ENCODE measurements at regions not wholly inside any gene's neighbourhood (a gene's known extent, or its start where the extent isn't known, plus 50 kb on each side); places are given as distances from the start of the nearest gene placed in this dataset.

GRCh38 chr9:93864840-93865239 is 90.3 kb downstream of the BARX1 start:
- H3K36me3 ChIP-seq: no peaks in the 10 kb centered on the region
- H3K9me3 ChIP-seq: no peaks in the 10 kb centered on the region
- no peaks in the 10 kb centered on the region for H3K4me1 ChIP-seq
- H3K4me3 ChIP-seq: no peak overlapping the region
- DNase-seq: no peak
- intact Hi-C loops (cut with DNase I): no loop called here
- no peak overlapping the region for H3K27ac ChIP-seq
- no peak for TF ChIP-seq CTCF (IDR thresholded peaks at IDR 0.05)
- peaks cover 7% of the 10 kb centered on the region for H3K27me3 ChIP-seq
- H3K9ac ChIP-seq (ENCODE audit: low read depth in 2 of 2, low read length in 2 of 2): no peak overlapping the region

- intact Hi-C loops (cut with DNase I): no loop called here
- peaks cover 7% of the 10 kb centered on the region for H3K27me3 ChIP-seq
- no peak overlapping the region for H3K27ac ChIP-seq
- H3K36me3 ChIP-seq: no peaks in the 10 kb centered on the region
- no peak overlapping the region for H3K9ac ChIP-seq (ENCODE audit: low read depth in 2 of 2, low read length in 2 of 2)
- DNase-seq: no peak
- no peak for TF ChIP-seq CTCF (IDR thresholded peaks at IDR 0.05)
- no peak overlapping the region for H3K4me3 ChIP-seq
- no peaks in the 10 kb centered on the region for H3K9me3 ChIP-seq
- H3K4me1 ChIP-seq: no peaks in the 10 kb centered on the region
Measured at GRCh38 chr9:93864032-93864431, 91.1 kb downstream of the BARX1 start.

GRCh38 chr9:93862877-93863545 is 92.1 kb downstream of the BARX1 start:
- peaks cover 7% of the 10 kb centered on the region for H3K27me3 ChIP-seq
- H3K4me3 ChIP-seq: no peak overlapping the region
- H3K36me3 ChIP-seq: no peaks in the 10 kb centered on the region
- no peaks in the 10 kb centered on the region for H3K4me1 ChIP-seq
- intact Hi-C loops (cut with DNase I): no loop called here
- no peaks in the 10 kb centered on the region for H3K9me3 ChIP-seq
- no peak overlapping the region for H3K9ac ChIP-seq (ENCODE audit: low read depth in 2 of 2, low read length in 2 of 2)
- no peak for TF ChIP-seq CTCF (IDR thresholded peaks at IDR 0.05)
- no peak for DNase-seq
- H3K27ac ChIP-seq: no peak overlapping the region

GRCh38 chr9:93861736-93862358 is 93.3 kb downstream of the BARX1 start:
- no peaks in the 10 kb centered on the region for H3K9me3 ChIP-seq
- no peak for DNase-seq
- H3K27ac ChIP-seq: no peak overlapping the region
- no peak overlapping the region for H3K4me3 ChIP-seq
- intact Hi-C loops (cut with DNase I): no loop called here
- no peak overlapping the region for H3K9ac ChIP-seq (ENCODE audit: low read depth in 2 of 2, low read length in 2 of 2)
- no peaks in the 10 kb centered on the region for H3K36me3 ChIP-seq
- peaks cover 7% of the 10 kb centered on the region for H3K27me3 ChIP-seq
- TF ChIP-seq CTCF (IDR thresholded peaks at IDR 0.05): no peak
- no peaks in the 10 kb centered on the region for H3K4me1 ChIP-seq

- intact Hi-C loops (cut with DNase I): no loop called here
- H3K36me3 ChIP-seq: no peaks in the 10 kb centered on the region
- no peak overlapping the region for H3K9ac ChIP-seq (ENCODE audit: low read depth in 2 of 2, low read length in 2 of 2)
- H3K27ac ChIP-seq: no peak overlapping the region
- H3K4me1 ChIP-seq: no peaks in the 10 kb centered on the region
- peaks cover 7% of the 10 kb centered on the region for H3K27me3 ChIP-seq
- no peak for DNase-seq
- TF ChIP-seq CTCF (IDR thresholded peaks at IDR 0.05): no peak
- H3K9me3 ChIP-seq: no peaks in the 10 kb centered on the region
- H3K4me3 ChIP-seq: no peak overlapping the region
Measured at GRCh38 chr9:93860694-93861658, 94.2 kb downstream of the BARX1 start.

Measured in colonic mucosa (tissue), 4 donors.